Thyroid gland (tissue), 4 donors: ENCODE measurements at regions not wholly inside any gene's neighbourhood (a gene's known extent, or its start where the extent isn't known, plus 50 kb on each side); places are given as distances from the start of the nearest gene placed in this dataset.

ENCODE experiments used
- POLR2A ChIP-seq, 2 donors: fragments of 450-650 bp; IDR thresholded peaks; one replicate each; pipeline ENCODE4 v1.6.1; 2017; ENCODE audit warnings: antibody characterized with exemption in 2 of 2, mild to moderate bottlenecking in 2 of 2, moderate library complexity in 1 of 2
- TF ChIP-seq, protein P1 (sequence below), 6 experiments: fragments of 200-600 bp in 3 of 6; fragments of 450-650 bp in 3 of 6; sonication (generic) in 3 of 6; IDR thresholded peaks; one replicate each; pipeline ENCODE4 v1.5.1; 2016 to 2019; ENCODE audit warnings: antibody characterized with exemption in 6 of 6, mild to moderate bottlenecking in 2 of 6, inconsistent platforms in 1 of 6, moderate library complexity in 1 of 6

DNA sequence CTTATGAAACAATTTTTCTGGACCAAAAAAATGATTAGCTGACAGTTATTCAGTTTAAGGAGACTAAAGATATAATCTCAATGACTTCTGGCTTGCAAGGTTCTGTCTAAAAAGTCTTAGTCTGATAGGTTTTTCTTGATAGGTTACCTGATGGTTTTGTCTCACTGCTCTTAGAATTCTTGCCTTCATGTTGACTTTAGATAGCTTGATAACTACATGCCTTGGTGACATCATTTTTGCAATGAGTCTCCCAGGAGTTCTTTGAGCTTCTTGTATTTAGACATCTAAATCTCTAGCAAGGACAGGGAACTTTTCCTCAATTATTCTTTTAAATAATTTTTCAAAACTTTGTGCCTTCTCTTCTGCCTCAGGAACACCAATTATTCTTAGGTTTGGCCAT is 1965.3 kb downstream of the ARAP2 start:
- no peak for TF ChIP-seq POLR2A (IDR thresholded peaks at IDR 0.05)
- TF ChIP-seq, protein P1, sequence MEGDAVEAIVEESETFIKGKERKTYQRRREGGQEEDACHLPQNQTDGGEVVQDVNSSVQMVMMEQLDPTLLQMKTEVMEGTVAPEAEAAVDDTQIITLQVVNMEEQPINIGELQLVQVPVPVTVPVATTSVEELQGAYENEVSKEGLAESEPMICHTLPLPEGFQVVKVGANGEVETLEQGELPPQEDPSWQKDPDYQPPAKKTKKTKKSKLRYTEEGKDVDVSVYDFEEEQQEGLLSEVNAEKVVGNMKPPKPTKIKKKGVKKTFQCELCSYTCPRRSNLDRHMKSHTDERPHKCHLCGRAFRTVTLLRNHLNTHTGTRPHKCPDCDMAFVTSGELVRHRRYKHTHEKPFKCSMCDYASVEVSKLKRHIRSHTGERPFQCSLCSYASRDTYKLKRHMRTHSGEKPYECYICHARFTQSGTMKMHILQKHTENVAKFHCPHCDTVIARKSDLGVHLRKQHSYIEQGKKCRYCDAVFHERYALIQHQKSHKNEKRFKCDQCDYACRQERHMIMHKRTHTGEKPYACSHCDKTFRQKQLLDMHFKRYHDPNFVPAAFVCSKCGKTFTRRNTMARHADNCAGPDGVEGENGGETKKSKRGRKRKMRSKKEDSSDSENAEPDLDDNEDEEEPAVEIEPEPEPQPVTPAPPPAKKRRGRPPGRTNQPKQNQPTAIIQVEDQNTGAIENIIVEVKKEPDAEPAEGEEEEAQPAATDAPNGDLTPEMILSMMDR (IDR thresholded peaks at IDR 0.05), result no peak
